ENCODE measurements at regions not wholly inside any gene's neighbourhood (a gene's known extent, or its start where the extent isn't known, plus 50 kb on each side); places are given as distances from the start of the nearest gene placed in this dataset.

GRCh38 chr17:51560398-51560797 lies 300.1 kb downstream of the UTP18 start:
- no peak for DNase-seq (ENCODE audit: low read depth, low spot score)
- H2AFZ ChIP-seq (ENCODE audit: control insufficient read depth, low read depth, low read length), result no peak overlapping the region
- no TSS peak for BruUV-seq (replicated peaks)
- no peaks in the 10 kb centered on the region for H3K9me3 ChIP-seq (replicated peaks; ENCODE audit: control insufficient read depth, insufficient read depth, low read length)
- no peak for ATAC-seq
- H3K36me3 ChIP-seq (ENCODE audit: control insufficient read depth in 2 of 2, insufficient read depth in 2 of 2, low read length in 1 of 2), result no peaks in the 10 kb centered on the region
- TF ChIP-seq ZNF207 (IDR thresholded peaks at IDR 0.05; ENCODE audit: borderline replicate concordance) (no peak), ATF2 (IDR thresholded peaks at IDR 0.05; ENCODE audit: low read length) (no peak), CBFB (IDR thresholded peaks at IDR 0.05; ENCODE audit: low read depth) (no peak), TARDBP (IDR thresholded peaks at IDR 0.05; ENCODE audit: borderline replicate concordance) (no peak), ZBTB11 (CRISPR knock-in tag; IDR thresholded peaks at IDR 0.05) (no peak), BCLAF1 (IDR thresholded peaks at IDR 0.05) (no peak)
- in situ Hi-C loops (cut with MboI) (no loop called here), intact Hi-C loops (cut with micrococcal nuclease; ENCODE audit: unreplicated experiment) (no loop called here)
- ChIA-PET CTCF (no interaction called here), SMC1A (ENCODE audit: uncharacterized antibody, unreplicated experiment) (no interaction called here), RAD21 (ENCODE audit: unreplicated experiment) (no interaction called here), POLR2A (no interaction called here)
- H3K4me3 ChIP-seq, result no peak overlapping the region
- no peaks in the 10 kb centered on the region for H3K27me3 ChIP-seq (replicated peaks in 1 of 2; ENCODE audit: control insufficient read depth in 2 of 2, insufficient read depth in 2 of 2, low read length in 1 of 2)
- H3K27ac ChIP-seq (ENCODE audit: control insufficient read depth, insufficient read depth), result no peak overlapping the region
- no peak overlapping the region for H3K9ac ChIP-seq (ENCODE audit: control insufficient read depth, insufficient read depth, low read length)
- H3K4me1 ChIP-seq (ENCODE audit: control insufficient read depth, insufficient read depth, low read length), result no peaks in the 10 kb centered on the region
- H3K79me2 ChIP-seq (ENCODE audit: control insufficient read depth, insufficient read depth, low read length), result no peaks in the 10 kb centered on the region
- H4K20me1 ChIP-seq (ENCODE audit: control insufficient read depth, insufficient read depth), result no peaks in the 10 kb centered on the region
- no peak overlapping the region for H3K4me2 ChIP-seq (ENCODE audit: control insufficient read depth, insufficient read depth)
- no peak for FAIRE-seq

Data from GM12878 (cell line).